NCI-H446 treated with DMSO at 0.1 percent for 48 hours (cell line): ENCODE measurements at regions not wholly inside any gene's neighbourhood (a gene's known extent, or its start where the extent isn't known, plus 50 kb on each side); places are given as distances from the start of the nearest gene placed in this dataset.
"Not testable (repeated sequence)": the region's sequence is repeated elsewhere in the genome, so short reads cannot be mapped to it uniquely, and the experiment has no call there.

ENCODE experiments used
- DNase-seq: peaks from one replicate; lab custom pipeline; 2025; lab: John Stamatoyannopoulos, UW

GRCh38 chr4:141346144-141346543 is 125.4 kb downstream of the ZNF330 start:
- DNase-seq = peak; percentile 9

DNA sequence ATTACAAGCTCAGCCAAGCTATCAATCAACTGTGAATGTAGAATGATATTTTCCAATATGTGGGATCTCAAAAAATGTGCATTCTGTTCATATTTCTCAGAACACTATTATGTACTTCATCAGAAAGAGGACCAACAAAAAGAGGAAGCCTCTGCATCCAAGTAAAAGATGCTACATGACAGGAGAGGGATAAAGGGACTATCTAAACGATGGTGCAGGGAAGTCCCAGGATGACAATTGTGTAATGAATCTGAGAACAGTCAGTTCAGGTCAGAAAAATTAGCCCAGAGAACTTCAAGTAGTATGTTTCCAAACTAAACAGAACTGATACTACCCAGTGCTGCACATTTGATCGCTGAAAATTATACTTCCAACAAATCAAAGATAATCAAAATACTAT is 127.0 kb downstream of the ZNF330 start:
- no peak for DNase-seq

DNA sequence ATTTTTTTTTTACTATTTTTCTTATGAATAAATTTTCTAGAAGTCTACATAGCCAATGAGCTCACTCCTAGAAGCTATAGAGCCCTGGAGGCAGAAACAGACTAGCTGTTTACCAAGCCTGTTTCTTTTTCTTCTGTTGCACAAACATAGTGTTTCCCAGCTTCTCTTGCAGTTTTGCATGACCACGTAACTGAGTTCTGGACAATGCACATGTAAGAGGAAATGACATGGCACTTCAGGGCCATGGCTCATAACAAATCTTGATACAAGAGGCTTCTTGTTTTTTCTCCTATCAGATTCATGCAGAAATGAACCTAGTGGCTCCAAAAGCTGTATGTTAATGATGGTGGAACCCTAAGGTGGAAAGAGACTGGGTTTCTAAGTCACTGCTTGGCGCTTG is 127.4 kb downstream of the ZNF330 start:
- DNase-seq = no peak

GRCh38 chr4:141348573-141348972 is 127.9 kb downstream of the ZNF330 start:
- DNase-seq = no peak

DNA sequence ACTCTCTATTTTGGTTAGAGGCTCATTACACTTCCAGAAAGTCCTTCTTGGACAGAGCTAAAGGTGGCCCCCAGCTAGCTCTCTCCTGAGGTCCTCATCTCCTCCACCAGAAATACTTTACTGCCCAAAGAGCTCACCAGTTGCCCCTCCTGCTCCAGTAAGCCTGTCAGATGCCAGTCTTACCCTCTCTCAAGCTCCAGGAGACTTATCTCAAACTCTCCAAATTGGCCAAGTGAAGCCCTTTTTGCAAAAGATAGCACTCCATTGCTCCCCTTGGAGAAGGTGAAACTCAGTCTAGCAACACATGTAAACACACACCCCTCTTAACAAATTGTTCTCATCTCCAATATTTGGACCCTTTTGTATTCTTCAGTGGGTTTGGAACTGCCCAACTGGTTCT is 128.5 kb downstream of the ZNF330 start:
- DNase-seq = no peak

DNA sequence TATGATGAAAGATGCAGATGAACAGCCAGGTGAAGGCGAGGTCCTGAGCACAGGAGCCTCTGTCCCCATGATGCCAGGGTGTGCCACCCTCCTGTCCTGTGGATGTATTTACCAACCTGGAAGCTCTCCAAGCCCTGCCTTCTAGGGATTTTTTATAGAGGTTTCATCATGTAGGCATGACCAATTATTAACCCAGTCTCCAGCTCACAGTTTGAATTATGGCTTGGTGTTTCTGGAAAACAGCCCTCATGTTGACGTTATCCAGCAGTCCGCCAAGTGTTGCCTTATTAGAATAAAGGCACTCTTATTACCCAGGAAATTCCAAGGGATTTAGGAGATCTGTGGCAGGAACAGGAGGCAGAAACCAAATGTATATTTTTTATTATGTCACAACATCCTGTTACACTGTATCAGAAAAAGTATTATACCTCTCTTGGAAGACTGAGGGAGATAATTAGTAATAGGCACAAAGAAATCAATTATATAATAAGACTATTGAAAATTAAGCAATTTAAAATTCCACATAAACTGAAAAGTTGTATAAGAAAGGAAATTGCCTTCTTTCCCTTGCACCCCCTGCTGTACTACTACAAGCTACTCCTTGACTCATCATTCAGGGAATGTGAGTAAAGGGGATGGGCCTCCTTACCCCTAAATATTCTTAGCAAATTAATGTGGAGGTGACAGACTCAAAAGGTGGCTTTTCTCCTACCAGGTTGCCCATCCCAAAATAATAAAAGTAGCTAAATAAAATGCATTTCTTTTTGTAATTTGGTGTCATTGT is 129.6 kb downstream of the ZNF330 start:
- no peak for DNase-seq

GRCh38 chr4:141352331-141352730 is 131.6 kb downstream of the ZNF330 start:
- DNase-seq = no peak

GRCh38 chr4:141352909-141353525 is 132.3 kb downstream of the ZNF330 start:
- DNase-seq = no peak

DNA sequence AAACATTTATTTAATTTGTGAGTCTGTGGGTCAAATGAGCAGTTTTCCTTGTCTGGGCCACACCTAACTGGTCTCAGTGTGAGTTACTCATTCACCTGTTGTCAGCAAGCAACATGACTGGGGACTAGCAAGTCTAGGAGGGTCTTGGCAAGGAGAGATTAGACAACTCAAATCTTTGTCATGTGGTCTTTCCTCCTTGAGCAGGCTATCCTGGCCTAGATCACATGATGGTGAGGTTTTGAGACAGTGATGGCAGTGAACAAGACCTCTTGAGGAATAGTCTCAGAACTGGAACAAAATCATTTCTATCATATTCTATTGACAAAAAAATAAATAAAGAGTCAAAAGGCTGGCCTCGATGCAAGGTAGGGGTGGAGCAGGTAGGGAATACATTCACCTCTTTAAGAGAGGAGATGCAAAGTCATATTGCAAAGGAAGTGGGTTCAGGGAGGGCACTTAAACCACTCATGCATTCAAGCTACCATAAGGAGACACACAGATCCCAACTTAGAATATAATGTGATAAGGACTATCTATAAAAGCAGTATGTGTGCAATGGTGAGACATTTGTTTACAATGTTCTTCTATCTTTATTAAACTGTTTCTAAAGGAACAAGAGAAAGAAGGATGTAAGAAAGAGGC is 135.7 kb downstream of the ZNF330 start:
- DNase-seq = no peak

GRCh38 chr4:141356963-141357335 is 136.3 kb downstream of the ZNF330 start:
- no peak for DNase-seq

DNA sequence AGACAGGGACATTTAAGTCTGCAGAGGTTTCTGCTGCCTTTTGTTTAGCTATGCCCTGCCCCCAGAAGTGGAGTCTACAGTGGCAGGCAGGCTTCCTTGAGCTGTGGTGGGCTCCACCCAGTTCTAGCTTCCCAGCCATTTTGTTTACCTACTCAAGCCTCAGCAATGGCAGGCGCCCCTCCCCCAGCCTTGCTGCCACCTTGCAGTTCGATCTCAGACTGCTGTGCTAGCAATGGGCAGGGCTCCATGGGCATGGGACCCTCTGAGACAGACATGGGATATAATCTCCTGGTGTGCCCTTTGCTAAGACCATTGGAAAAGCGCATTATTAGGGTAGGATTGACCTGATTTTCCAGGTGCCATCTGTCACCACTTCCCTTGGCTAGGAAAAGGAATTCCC is 147.5 kb downstream of the ZNF330 start:
- DNase-seq = not testable (repeated sequence)

DNA sequence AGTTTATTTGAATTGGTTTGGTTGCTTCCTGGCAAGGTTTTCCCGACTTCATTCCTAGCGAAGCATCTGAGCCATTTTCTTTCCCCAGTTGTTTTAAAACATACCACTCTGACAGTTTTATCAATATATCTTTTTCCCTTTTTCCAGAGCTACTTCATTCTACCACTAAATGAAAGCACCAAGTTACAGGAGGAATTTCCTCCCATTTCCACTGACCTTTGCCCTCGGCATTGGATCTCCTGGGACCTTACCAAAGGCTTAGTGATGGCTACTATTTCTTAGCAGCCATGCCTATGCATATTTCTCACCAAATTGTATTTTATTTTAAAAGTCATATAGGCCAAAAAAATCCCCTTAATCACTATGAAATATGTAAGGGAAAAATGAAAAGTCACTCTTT is 150.5 kb downstream of the ZNF330 start:
- DNase-seq = no peak

GRCh38 chr4:141375855-141376254 is 155.2 kb downstream of the ZNF330 start:
- no peak for DNase-seq

DNA sequence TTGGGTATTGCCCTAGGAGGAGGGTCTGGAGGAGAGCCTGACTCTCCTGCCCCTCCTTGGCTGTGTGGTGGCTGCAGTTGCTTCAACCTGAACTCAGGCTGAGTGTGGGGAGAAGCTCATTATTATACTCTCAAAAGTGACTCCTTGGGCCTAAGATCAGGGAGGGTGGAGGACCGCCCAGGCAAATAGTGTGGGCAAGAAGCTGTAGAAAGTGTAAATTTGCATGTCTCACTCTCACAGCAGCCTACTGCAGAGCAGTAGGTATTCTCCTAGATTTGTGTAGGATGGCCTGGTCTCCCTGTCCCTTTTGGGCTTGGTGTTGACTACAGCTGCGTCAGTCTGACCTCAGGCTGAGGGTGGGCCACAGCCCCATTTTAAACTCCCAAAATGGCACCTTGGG is 156.1 kb downstream of the ZNF330 start:
- DNase-seq = no peak

- DNase-seq = no peak
Observed at GRCh38 chr4:141387299-141387698, 166.6 kb downstream of the ZNF330 start.

- no peak for DNase-seq
Observed at GRCh38 chr4:141388481-141388880, 167.8 kb downstream of the ZNF330 start.

DNA sequence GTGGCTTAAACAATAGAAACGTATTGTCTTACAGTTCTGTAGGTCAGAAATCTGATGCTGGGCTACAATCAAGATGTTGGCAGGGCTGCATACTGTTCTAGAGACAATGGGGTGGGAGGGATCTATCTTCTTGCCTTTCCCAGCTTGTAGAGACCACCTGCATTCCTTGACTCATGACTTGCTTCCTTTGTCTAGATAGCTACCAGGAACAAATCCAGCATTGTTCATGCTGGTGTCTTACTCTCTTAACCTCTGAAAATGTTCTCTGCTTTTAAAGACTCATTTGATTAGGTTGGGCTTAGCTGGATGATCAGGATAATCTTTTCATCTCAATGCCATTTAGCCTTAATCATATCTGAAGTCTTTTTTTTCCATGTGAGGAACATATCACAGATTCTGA is 169.0 kb downstream of the ZNF330 start:
- no peak for DNase-seq

DNA sequence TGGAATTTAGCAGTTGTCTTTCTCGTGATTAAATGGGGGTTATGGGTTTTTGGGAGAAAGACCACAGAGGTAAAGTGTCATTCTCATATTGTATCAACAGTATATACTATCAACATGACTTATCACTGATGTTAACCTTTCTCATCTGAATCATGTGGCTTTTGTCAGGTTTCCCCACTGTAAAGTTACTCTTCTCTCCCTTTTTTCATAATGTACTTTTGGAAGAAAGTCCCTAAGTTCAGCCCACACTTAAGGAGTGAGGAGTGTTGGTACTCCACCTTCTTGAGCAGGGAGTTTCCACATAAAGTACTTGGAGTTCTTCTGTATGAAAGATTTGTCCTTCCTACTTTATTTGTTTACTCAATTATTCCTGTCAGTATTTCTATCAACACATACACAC is 169.9 kb downstream of the ZNF330 start:
- DNase-seq = no peak

DNA sequence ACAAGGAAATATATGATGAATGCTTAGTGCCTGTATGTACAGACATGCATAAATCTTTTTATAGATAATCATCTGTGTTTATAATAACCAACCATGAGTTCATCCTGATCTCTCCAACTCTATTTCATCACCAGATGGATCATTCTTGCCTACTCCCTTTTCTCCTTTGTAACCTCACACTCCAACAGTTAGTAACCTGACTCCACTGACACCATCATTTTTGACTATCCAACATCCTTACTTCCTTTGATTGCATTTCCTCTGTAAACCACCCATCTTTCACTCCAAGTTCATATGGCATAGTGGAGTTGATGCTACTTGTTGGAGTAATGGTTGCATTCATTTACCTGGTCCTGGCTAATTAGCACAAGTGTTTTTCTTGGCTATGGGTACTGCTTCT is 170.6 kb downstream of the ZNF330 start:
- no peak for DNase-seq

GRCh38 chr4:141391771-141392170 is 171.1 kb downstream of the ZNF330 start:
- DNase-seq = no peak

- DNase-seq = no peak
Observed at GRCh38 chr4:141395246-141395830, 174.6 kb downstream of the ZNF330 start.

- DNase-seq = no peak
Observed at GRCh38 chr4:141395919-141396318, 175.2 kb downstream of the ZNF330 start.

GRCh38 chr4:141402712-141403111 is 182.0 kb downstream of the ZNF330 start:
- DNase-seq = no peak
